Colonic mucosa (tissue), 4 donors: ENCODE measurements at regions not wholly inside any gene's neighbourhood (a gene's known extent, or its start where the extent isn't known, plus 50 kb on each side); places are given as distances from the start of the nearest gene placed in this dataset.

Experiments
- DNase-seq: peaks from one replicate; pipeline ENCODE4 v3.0.0-alpha.2; 2020
- H3K27ac ChIP-seq: fragments of 200-600 bp; one replicate; pipeline ENCODE4 v1.8.0; 2021
- H3K27me3 ChIP-seq: fragments of 200-600 bp; one replicate; pipeline ENCODE4 v1.8.0; 2021
- H3K36me3 ChIP-seq: fragments of 200-600 bp; one replicate; pipeline ENCODE4 v1.8.0; 2021
- H3K4me1 ChIP-seq: fragments of 200-600 bp; one replicate; pipeline ENCODE4 v1.8.0; 2021; ENCODE audit warnings: mild to moderate bottlenecking
- H3K4me3 ChIP-seq: fragments of 200-600 bp; one replicate; pipeline ENCODE4 v1.8.0; 2021
- H3K9ac ChIP-seq, 2 donors: one replicate each; pipeline ENCODE4 v1.7.0; 2013; ENCODE audit warnings: control low read depth in 2 of 2, low read depth in 2 of 2, low read length in 2 of 2
- H3K9me3 ChIP-seq: fragments of 200-600 bp; one replicate; pipeline ENCODE4 v1.8.0; 2021
- intact Hi-C: fragments of 100-400 bp; cut with DNase I; formaldehyde crosslinking; loops from one replicate; pipeline ENCODE4 v1.14.1; 2022
- TF ChIP-seq, protein P1 (sequence below): fragments of 200-600 bp; IDR thresholded peaks from one replicate; pipeline ENCODE4 v1.8.0; 2022; ENCODE audit warnings: antibody characterized with exemption, mild to moderate bottlenecking
- donor health status: healthy.
- donor health status: DM: no; HTN: no; CAD: no.
- donor health status: DM: no; HTN: no; CAD: no.

DNA sequence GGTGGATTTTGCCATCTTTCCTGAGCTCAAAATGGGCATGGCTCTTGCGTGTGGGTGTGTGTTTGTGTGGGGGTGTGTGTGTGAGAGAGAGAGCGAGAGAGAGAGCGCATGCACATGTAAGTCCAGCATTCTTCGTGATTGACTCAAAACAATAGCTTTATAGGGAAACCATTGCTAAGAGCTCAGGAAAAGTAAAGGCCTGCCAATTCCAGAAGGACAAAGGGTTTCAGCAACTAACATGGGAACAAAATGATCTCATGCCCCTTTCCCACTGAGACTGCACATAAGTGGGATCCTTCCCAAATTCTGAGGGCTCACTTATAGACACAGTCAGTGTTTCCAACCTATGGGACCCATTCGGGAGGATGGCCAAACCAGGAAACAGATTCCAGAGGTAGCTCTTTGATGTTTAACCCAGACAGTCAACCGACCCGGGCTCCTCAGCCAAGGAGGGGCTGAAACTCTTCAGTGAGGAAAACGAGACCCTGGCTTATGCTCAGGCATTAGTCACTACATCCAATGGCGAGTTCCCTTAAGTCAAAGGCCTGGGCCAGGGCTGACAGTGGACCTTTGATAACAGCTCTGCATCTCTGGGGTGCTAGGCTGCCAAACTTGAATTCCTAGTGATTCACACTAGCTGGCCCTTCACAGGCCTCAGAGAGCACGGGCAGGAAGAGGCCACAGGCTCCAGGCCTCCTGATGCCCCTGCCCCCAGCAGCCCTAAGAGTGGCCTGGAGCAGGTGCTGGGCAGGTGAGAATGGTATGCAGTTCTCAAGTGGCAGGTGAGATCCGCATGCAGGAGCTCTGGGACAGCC lies 305.0 kb upstream of the C2CD4B start:
- H3K36me3 ChIP-seq = no peaks in the 10 kb centered on the region
- peak overlapping the region; percentile 65 for H3K27ac ChIP-seq
- no peaks in the 10 kb centered on the region for H3K9me3 ChIP-seq
- intact Hi-C loops = no loop called here
- no peak for DNase-seq
- no peak overlapping the region for H3K4me3 ChIP-seq
- no peaks in the 10 kb centered on the region for H3K27me3 ChIP-seq
- TF ChIP-seq, protein P1, sequence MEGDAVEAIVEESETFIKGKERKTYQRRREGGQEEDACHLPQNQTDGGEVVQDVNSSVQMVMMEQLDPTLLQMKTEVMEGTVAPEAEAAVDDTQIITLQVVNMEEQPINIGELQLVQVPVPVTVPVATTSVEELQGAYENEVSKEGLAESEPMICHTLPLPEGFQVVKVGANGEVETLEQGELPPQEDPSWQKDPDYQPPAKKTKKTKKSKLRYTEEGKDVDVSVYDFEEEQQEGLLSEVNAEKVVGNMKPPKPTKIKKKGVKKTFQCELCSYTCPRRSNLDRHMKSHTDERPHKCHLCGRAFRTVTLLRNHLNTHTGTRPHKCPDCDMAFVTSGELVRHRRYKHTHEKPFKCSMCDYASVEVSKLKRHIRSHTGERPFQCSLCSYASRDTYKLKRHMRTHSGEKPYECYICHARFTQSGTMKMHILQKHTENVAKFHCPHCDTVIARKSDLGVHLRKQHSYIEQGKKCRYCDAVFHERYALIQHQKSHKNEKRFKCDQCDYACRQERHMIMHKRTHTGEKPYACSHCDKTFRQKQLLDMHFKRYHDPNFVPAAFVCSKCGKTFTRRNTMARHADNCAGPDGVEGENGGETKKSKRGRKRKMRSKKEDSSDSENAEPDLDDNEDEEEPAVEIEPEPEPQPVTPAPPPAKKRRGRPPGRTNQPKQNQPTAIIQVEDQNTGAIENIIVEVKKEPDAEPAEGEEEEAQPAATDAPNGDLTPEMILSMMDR = no peak
- peaks cover 5% of the 10 kb centered on the region for H3K4me1 ChIP-seq
- no peak overlapping the region for H3K9ac ChIP-seq

DNA sequence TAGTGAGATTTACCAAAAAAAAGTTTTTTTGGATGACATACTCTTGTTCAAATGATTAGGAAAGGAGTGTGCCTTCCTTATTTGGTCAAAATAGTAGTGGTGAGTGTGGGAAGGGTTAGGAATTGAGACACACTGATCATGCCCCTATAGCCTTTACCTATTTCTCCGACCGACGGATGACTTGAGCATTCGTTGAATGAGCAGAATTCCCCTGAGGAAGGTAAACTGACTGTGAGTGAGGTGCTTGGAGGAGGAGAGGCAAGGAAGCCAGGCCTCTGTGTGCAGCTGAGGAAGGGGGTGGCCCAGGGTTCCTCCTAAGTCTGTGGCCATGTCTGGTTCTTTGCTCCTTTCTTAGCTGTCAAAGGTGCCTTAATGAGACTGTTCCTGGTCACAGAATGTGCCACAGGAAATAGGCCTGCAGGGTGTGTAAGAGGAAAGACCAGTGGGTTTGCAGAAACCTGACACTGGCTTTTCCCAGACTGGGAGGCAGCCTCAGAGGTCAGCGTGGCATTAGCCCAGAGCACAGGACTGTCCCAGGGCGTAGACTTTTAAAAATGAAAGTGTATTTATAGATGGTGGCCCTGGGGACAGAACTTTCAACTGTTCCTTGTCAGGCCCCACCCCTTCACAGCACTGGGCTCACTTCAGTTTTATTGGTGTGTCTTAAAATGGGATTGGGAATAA lies 307.7 kb upstream of the C2CD4B start:
- no peaks in the 10 kb centered on the region for H3K36me3 ChIP-seq
- no peak overlapping the region for H3K27ac ChIP-seq
- H3K9ac ChIP-seq = no peak overlapping the region
- intact Hi-C loops = no loop called here
- no peaks in the 10 kb centered on the region for H3K9me3 ChIP-seq
- TF ChIP-seq, protein P1 = no peak
- peaks cover 5% of the 10 kb centered on the region for H3K4me1 ChIP-seq
- peak; percentile 54 for DNase-seq
- no peak overlapping the region for H3K4me3 ChIP-seq
- H3K27me3 ChIP-seq = no peaks in the 10 kb centered on the region

DNA sequence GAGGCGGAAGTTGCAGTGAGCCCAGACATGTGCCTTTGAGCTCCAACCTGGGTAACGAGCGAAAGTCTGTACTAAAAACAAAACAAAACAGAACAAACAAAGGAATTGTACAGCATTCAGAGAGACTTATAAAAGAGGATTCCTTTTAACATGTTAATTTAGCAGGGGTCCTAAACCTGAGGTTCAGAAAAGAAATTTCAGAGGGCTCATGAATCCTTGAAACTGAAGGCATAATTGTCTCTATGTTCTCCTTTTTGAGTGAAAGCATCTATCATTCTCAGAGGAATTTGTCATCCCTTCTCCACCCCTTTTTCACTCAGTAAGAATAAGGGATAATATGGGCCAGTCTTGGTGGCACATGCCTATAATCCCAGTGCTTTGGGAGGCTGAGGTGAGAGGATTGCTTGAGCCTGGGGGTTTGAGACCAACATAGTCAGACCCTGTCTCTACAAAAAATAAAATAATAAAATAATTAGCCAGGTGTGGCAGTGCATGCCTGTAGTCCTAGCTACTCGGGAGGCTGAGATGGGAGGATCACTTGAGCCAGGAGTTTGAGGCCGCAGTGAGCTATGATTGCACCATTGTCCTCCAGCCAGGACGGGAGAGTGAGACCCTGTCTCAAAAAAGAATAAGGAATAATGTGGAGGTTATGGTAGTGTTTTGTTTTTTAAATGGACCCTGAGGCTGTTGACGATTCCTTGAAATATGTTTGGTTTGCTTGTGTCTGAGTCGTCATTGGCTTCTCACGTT lies 309.1 kb upstream of the C2CD4B start:
- H3K9me3 ChIP-seq = no peaks in the 10 kb centered on the region
- intact Hi-C loops = no loop called here
- TF ChIP-seq, protein P1 = no peak
- DNase-seq = no peak
- no peak overlapping the region for H3K9ac ChIP-seq
- H3K27me3 ChIP-seq = no peaks in the 10 kb centered on the region
- H3K4me3 ChIP-seq = no peak overlapping the region
- H3K27ac ChIP-seq = no peak overlapping the region
- H3K4me1 ChIP-seq = peaks cover 5% of the 10 kb centered on the region
- no peaks in the 10 kb centered on the region for H3K36me3 ChIP-seq

DNA sequence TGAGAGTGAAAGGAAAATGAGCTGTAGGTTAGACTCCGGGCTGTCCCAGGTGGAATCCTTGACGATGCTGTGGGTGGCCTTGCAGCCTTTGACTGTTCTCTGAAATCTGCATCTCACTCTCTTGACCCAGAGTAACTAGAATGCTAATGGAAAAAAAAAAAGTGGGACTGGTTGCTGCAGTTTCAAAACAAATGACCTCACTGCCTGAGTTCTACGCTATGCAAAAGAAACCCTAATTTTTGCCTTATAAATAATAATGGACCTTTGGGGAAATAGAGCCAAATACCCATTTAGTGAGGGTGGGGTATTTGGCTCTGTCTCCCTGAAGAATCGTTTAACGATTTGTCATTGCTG lies 309.7 kb upstream of the C2CD4B start:
- no peak overlapping the region for H3K9ac ChIP-seq
- no peaks in the 10 kb centered on the region for H3K27me3 ChIP-seq
- H3K27ac ChIP-seq = no peak overlapping the region
- peaks cover 5% of the 10 kb centered on the region for H3K4me1 ChIP-seq
- no peak overlapping the region for H3K4me3 ChIP-seq
- intact Hi-C loops = no loop called here
- no peaks in the 10 kb centered on the region for H3K36me3 ChIP-seq
- DNase-seq = peak; percentile 13
- no peaks in the 10 kb centered on the region for H3K9me3 ChIP-seq
- TF ChIP-seq, protein P1 = no peak

DNA sequence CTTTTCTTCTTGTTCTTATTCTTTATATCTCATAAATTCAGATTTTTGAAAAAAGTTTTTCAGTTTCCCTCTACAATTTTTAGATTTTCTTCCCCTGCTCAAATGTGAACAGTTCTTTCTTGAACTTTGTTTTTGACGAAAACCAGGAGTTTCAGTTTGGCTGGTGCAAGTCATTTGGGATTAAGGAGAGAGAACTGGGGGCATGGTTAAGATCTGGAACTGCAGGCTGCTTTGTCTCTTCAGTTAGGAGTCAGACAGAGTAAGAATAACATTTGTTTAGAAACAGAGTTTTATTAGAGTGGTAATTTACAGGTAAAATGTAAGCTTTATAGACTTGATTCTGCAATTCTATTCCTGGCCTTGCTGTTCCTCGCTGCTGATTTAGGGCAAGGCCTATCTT lies 310.5 kb upstream of the C2CD4B start:
- no peak overlapping the region for H3K4me3 ChIP-seq
- DNase-seq = no peak
- H3K9ac ChIP-seq = no peak overlapping the region
- no peaks in the 10 kb centered on the region for H3K9me3 ChIP-seq
- TF ChIP-seq, protein P1 = no peak
- peaks cover 5% of the 10 kb centered on the region for H3K4me1 ChIP-seq
- H3K27ac ChIP-seq = no peak overlapping the region
- no peaks in the 10 kb centered on the region for H3K36me3 ChIP-seq
- H3K27me3 ChIP-seq = no peaks in the 10 kb centered on the region
- intact Hi-C loops = no loop called here
